ENCODE measurements at regions not wholly inside any gene's neighbourhood (a gene's known extent, or its start where the extent isn't known, plus 50 kb on each side); places are given as distances from the start of the nearest gene placed in this dataset.

- TF ChIP-seq, protein P1, sequence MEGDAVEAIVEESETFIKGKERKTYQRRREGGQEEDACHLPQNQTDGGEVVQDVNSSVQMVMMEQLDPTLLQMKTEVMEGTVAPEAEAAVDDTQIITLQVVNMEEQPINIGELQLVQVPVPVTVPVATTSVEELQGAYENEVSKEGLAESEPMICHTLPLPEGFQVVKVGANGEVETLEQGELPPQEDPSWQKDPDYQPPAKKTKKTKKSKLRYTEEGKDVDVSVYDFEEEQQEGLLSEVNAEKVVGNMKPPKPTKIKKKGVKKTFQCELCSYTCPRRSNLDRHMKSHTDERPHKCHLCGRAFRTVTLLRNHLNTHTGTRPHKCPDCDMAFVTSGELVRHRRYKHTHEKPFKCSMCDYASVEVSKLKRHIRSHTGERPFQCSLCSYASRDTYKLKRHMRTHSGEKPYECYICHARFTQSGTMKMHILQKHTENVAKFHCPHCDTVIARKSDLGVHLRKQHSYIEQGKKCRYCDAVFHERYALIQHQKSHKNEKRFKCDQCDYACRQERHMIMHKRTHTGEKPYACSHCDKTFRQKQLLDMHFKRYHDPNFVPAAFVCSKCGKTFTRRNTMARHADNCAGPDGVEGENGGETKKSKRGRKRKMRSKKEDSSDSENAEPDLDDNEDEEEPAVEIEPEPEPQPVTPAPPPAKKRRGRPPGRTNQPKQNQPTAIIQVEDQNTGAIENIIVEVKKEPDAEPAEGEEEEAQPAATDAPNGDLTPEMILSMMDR (IDR thresholded peaks at IDR 0.05; ENCODE audit: insufficient read depth, low read length), result no peak
- TF ChIP-seq REST (IDR thresholded peaks at IDR 0.05; ENCODE audit: insufficient replicate concordance, low read depth), result no peak
- no peak for TF ChIP-seq GABPA (IDR thresholded peaks at IDR 0.05; ENCODE audit: low read depth)
- no peak for TF ChIP-seq POLR2AphosphoS5 (IDR thresholded peaks at IDR 0.05; ENCODE audit: low read depth)
- no peak for TF ChIP-seq SPI1 (IDR thresholded peaks at IDR 0.05; ENCODE audit: borderline replicate concordance, low read depth)
- H3K27me3 ChIP-seq (ENCODE audit: insufficient read depth, poor library complexity, severe bottlenecking), result no peaks in the 10 kb centered on the region
- no peak overlapping the region for H3K4me3 ChIP-seq (replicated peaks; ENCODE audit: insufficient read depth, low read length)
- no peak for DNase-seq (ENCODE audit: low read depth in 1 of 2, low spot score in 1 of 2)
- H3K27ac ChIP-seq (replicated peaks), result no peak overlapping the region
Observed at GRCh38 chr14:45727133-45727532, 474.1 kb upstream of the MIS18BP1 start.

DNA sequence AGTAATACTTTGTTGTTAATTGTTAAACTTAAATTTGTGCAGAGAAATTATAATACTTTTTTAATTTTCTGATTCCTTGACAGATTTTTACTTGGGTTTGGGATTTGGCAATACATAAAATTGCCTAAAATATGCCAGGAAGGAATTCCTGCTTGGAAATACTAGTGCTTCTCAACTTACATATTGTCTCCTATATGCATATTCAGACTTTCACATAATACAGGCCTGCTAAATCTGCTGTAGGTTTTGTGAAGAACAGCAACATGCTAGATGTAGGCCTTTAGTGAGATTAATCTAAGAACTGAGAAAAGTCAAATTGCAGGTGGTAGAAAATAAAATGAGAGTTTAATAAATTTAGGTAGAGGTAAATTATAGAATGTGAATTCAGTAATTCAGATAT lies 468.5 kb upstream of the MIS18BP1 start:
- Histone ChIP-seq H3K4me3 (replicated peaks; ENCODE audit: insufficient read depth, low read length) (no peak overlapping the region), H3K27me3 (ENCODE audit: insufficient read depth, poor library complexity, severe bottlenecking) (no peaks in the 10 kb centered on the region), H3K27ac (replicated peaks) (no peak overlapping the region)
- no peak for DNase-seq (ENCODE audit: low read depth in 1 of 2, low spot score in 1 of 2)
- TF ChIP-seq, protein P1 (IDR thresholded peaks at IDR 0.05; ENCODE audit: insufficient read depth, low read length), result no peak
- TF ChIP-seq REST (IDR thresholded peaks at IDR 0.05; ENCODE audit: insufficient replicate concordance, low read depth) (no peak), POLR2AphosphoS5 (IDR thresholded peaks at IDR 0.05; ENCODE audit: low read depth) (no peak), GABPA (IDR thresholded peaks at IDR 0.05; ENCODE audit: low read depth) (no peak), SPI1 (IDR thresholded peaks at IDR 0.05; ENCODE audit: borderline replicate concordance, low read depth) (no peak)

DNA sequence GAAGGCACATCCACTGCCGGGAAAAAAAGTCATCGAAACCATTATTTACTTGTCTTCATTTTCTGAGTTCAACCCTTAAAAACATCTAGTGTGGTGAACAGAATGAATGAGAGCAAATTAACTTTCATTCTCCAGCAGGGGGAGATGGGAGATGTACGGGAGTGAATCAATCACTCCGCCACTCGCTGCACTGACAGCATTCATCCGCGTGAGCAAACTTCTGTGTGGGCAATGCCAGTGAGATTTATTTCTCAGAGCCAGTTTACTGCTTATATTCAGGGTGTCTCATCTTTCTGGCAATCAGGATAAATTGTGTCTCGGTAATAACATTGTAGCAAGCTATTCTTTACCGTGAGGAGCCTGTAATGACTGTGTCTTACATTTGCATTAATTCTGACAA lies 463.6 kb upstream of the MIS18BP1 start:
- DNase-seq (ENCODE audit: low read depth in 1 of 2, low spot score in 1 of 2), result no peak
- H3K27ac ChIP-seq (replicated peaks), result no peak overlapping the region
- TF ChIP-seq POLR2AphosphoS5 (IDR thresholded peaks at IDR 0.05; ENCODE audit: low read depth), result no peak
- no peak for TF ChIP-seq REST (IDR thresholded peaks at IDR 0.05; ENCODE audit: insufficient replicate concordance, low read depth)
- TF ChIP-seq SPI1 (IDR thresholded peaks at IDR 0.05; ENCODE audit: borderline replicate concordance, low read depth), result no peak
- TF ChIP-seq, protein P1 (IDR thresholded peaks at IDR 0.05; ENCODE audit: insufficient read depth, low read length), result no peak
- no peak for TF ChIP-seq GABPA (IDR thresholded peaks at IDR 0.05; ENCODE audit: low read depth)
- no peak overlapping the region for H3K4me3 ChIP-seq (replicated peaks; ENCODE audit: insufficient read depth, low read length)
- H3K27me3 ChIP-seq (ENCODE audit: insufficient read depth, poor library complexity, severe bottlenecking), result no peaks in the 10 kb centered on the region

Measured in HL-60 (cell line).